ENCODE measurements at regions not wholly inside any gene's neighbourhood (a gene's known extent, or its start where the extent isn't known, plus 50 kb on each side); places are given as distances from the start of the nearest gene placed in this dataset.

GRCh38 chr2:19589791-19590190, 231.4 kb upstream of the OSR1 start:
- Histone ChIP-seq H3K9ac (ENCODE audit: control insufficient read depth, insufficient read depth, low read length) (no peak overlapping the region), H3K4me3 (no peak overlapping the region), H3K36me3 (ENCODE audit: control insufficient read depth in 2 of 2, insufficient read depth in 2 of 2, low read length in 1 of 2) (no peaks in the 10 kb centered on the region), H3K27ac (ENCODE audit: control insufficient read depth, insufficient read depth) (no peak overlapping the region), H3K79me2 (ENCODE audit: control insufficient read depth, insufficient read depth, low read length) (no peaks in the 10 kb centered on the region), H3K4me2 (ENCODE audit: control insufficient read depth, insufficient read depth) (no peak overlapping the region), H4K20me1 (ENCODE audit: control insufficient read depth, insufficient read depth) (no peaks in the 10 kb centered on the region), H2AFZ (ENCODE audit: control insufficient read depth, low read depth, low read length) (no peak overlapping the region), H3K9me3 (replicated peaks; ENCODE audit: control insufficient read depth, insufficient read depth, low read length) (no peaks in the 10 kb centered on the region), H3K4me1 (ENCODE audit: control insufficient read depth, insufficient read depth, low read length) (no peaks in the 10 kb centered on the region), H3K27me3 (replicated peaks in 1 of 2; ENCODE audit: control insufficient read depth in 2 of 2, insufficient read depth in 2 of 2, low read length in 1 of 2) (no peaks in the 10 kb centered on the region)
- no TSS peak for BruUV-seq (replicated peaks)
- CTCF ChIA-PET, result no interaction called here
- no peak for TF ChIP-seq CEBPZ (IDR thresholded peaks at IDR 0.05; ENCODE audit: low read depth, low read length)
- no peak for TF ChIP-seq SIN3A (IDR thresholded peaks at IDR 0.05; ENCODE audit: low read depth, low read length)
- TF ChIP-seq ATF7 (IDR thresholded peaks at IDR 0.05; ENCODE audit: low read depth), result no peak
- no peak for TF ChIP-seq USF1 (IDR thresholded peaks at IDR 0.05; ENCODE audit: borderline replicate concordance, extremely low read length, insufficient read depth, low read depth, low read length)
- no peak for TF ChIP-seq ZNF217 (IDR thresholded peaks at IDR 0.05)
- TF ChIP-seq HDAC2 (IDR thresholded peaks at IDR 0.05), result no peak
- WGBS (ENCODE audit: insufficient coverage, insufficient replicate concordance, low lambda C conversion rate, missing lambda C conversion rate), result 36% methylated on average over 4 of the region's 4 CpGs
- intact Hi-C loops (cut with micrococcal nuclease; ENCODE audit: unreplicated experiment), result no loop called here
- no peak for FAIRE-seq
- POLR2A ChIA-PET, result no interaction called here
- RAD21 ChIA-PET (ENCODE audit: unreplicated experiment), result no interaction called here
- ATAC-seq, result no peak
- in situ Hi-C loops (cut with MboI), result no loop called here
- no peak for DNase-seq (ENCODE audit: low read depth, low spot score)
- SMC1A ChIA-PET (ENCODE audit: uncharacterized antibody, unreplicated experiment), result no interaction called here

Measured in GM12878 (cell line).